ENCODE measurements at regions not wholly inside any gene's neighbourhood (a gene's known extent, or its start where the extent isn't known, plus 50 kb on each side); places are given as distances from the start of the nearest gene placed in this dataset.
A peak's percentile ranks its signal among the peaks of the same experiment; 100 is the strongest.
"Not testable (repeated sequence)": the region's sequence is repeated elsewhere in the genome, so short reads cannot be mapped to it uniquely, and the experiment has no call there.

DNA sequence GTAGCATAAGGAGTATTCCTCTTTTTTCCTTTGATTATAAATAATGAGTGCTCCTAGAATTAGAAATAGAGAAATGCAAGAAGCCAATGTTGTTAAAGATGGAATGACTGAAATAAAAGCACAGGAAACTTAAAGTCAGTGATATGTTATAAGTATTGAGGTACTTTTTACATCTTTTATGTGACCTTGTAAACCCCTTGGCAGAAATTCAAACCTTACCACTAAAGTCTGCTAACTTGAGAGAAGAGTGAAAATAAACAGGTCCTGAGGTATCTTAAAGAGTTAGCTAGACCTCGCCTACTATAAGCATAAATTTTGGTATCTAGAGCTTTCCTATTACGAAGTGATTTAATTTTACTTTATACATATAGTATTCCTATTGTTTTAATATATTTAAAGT, 188.2 kb downstream of the DKK1 start:
- H3K36me3 Mint-ChIP-seq, result peaks cover 0 to 12% of the 10 kb centered on the region in 2 donors
- H3K4me1 Mint-ChIP-seq, result no peaks in the 10 kb centered on the region
- H3K4me3 Mint-ChIP-seq, result no peak overlapping the region
- H3K27me3 Mint-ChIP-seq, result peaks cover 0 to 10% (median 7%) of the 10 kb centered on the region in 3 donors
- DNase-seq (no peak), ATAC-seq (ENCODE audit: low read depth in 2 of 2) (no peak)
- no peak overlapping the region for H3K27ac Mint-ChIP-seq
- peaks cover 9 to 42% (median 15%) of the 10 kb centered on the region in 7 donors for H3K9me3 Mint-ChIP-seq

DNA sequence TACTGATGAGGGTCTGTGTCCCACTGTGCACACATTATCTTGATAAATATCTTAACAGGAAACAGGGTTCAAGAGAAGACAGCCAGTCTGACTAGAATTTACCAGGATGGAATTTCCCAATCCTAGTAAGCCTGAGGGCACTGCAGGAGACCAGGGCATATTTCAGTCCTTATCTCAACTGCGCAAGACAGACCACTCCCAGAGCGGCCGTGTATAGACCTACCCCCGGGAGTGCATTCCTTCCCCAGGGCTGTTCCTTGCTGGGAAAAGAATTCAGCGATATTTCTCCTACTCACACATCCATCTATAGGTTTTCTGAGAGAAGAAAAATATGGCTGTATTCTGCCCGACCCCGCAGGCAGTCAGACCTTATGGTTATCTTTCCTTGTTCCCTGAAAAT, 191.3 kb downstream of the DKK1 start:
- not testable (repeated sequence) for H3K4me1 Mint-ChIP-seq; H3K27ac Mint-ChIP-seq; H3K27me3 Mint-ChIP-seq; DNase-seq; H3K4me3 Mint-ChIP-seq; ATAC-seq (ENCODE audit: low read depth in 2 of 2)
- peaks cover 6 to 54% (median 17%) of the 10 kb centered on the region in 7 donors for H3K9me3 Mint-ChIP-seq
- peaks cover 0 to 19% of the 10 kb centered on the region in 2 donors for H3K36me3 Mint-ChIP-seq

DNA sequence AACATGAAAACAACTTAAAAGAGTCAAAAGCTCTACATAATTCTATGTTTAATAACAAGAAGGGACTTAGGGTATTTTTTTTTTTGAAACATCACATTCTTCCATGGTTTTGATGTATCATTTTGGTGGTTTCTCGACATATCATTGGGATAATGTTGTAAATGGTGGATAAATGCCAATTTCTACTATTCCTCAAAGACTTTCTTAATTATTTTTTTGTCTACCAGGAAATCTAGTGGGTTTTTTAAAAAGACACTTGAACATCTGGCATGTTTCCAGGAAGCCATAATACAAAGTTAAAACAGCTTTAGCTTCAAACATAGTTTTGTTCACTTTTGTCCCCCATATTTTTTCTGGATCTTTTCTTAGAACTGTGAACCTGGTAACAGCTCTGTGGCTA, 200.4 kb downstream of the DKK1 start:
- Mint-ChIP-seq H3K4me1 (no peaks in the 10 kb centered on the region), H3K27me3 (no peaks in the 10 kb centered on the region), H3K36me3 (peaks cover 0 to 3% of the 10 kb centered on the region in 2 donors), H3K4me3 (no peak overlapping the region), H3K9me3 (peaks cover 6 to 33% (median 12%) of the 10 kb centered on the region in 7 donors), H3K27ac (no peak overlapping the region)
- DNase-seq (no peak), ATAC-seq (ENCODE audit: low read depth in 2 of 2) (no peak)

DNA sequence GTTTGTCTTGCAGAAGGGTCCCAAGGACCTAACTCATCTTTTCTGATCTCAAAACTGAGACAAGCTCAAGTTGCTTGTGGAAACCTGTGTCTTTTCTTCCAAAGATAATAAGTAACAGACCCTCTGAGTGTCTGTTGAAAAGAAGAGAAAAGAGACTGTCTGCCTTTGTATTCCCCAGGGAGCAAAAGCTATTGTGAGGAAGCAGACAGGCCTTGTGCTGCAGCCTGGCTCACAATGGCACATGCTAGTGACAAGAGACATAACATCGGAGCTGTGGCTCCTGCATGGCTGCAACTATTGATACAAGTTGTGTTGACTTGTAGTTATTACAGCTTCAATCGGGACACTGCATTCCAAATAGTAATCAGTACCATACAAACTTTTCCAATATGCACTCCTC, 202.9 kb downstream of the DKK1 start:
- Mint-ChIP-seq H3K27me3 (no peaks in the 10 kb centered on the region), H3K36me3 (no peaks in the 10 kb centered on the region), H3K4me1 (no peaks in the 10 kb centered on the region), H3K9me3 (peaks cover 0 to 15% (median 3%) of the 10 kb centered on the region in 7 donors), H3K27ac (no peak overlapping the region), H3K4me3 (no peak overlapping the region)
- DNase-seq (no peak), ATAC-seq (ENCODE audit: low read depth in 2 of 2) (no peak)

DNA sequence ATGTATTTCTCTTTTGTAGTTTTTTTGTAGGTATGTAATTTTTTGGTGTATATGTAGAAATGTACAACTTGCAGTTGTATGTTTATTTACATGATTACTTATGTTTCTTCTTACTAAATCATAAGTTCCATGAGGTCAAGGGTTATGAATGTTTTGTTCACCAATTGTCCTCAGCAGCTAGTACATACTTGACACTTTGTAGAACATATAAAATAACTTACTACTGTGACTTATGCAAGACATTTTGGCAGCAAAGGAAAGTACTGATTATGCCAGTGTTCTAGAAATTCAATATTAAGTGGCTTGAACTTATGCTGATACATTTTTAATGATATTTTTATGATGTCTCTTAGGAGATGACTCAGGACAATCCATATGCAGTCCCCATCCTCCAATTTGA, 209.6 kb downstream of the DKK1 start:
- Mint-ChIP-seq H3K4me1 (no peaks in the 10 kb centered on the region), H3K9me3 (peaks cover 0 to 4% (median 0%) of the 10 kb centered on the region in 7 donors), H3K36me3 (no peaks in the 10 kb centered on the region), H3K27me3 (peaks cover 0 to 4% (median 0%) of the 10 kb centered on the region in 3 donors), H3K4me3 (no peak overlapping the region), H3K27ac (no peak overlapping the region)
- DNase-seq (no peak), ATAC-seq (ENCODE audit: low read depth in 2 of 2) (no peak)

DNA sequence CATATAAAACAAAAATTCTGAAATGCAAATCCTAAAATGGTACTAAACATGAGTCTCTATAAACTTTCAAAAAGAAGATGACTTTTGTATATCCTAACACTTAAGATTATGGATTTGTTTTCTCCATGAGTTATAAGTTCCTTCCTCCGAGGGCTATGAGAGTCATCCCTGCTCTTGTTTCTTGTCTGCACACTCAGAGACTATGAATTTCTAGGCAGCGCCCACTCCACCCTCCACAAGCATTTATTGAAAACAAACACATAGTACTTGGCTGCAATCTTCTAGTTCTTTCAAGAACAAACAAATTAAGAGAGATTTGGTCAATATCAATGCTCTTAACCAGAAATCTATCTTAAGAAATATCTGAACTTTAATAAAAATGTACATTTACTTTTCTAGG, 211.7 kb downstream of the DKK1 start:
- Mint-ChIP-seq H3K36me3 (no peaks in the 10 kb centered on the region), H3K4me3 (no peak overlapping the region), H3K9me3 (peaks cover 0 to 4% (median 0%) of the 10 kb centered on the region in 7 donors), H3K27ac (no peak overlapping the region), H3K27me3 (peaks cover 0 to 4% (median 0%) of the 10 kb centered on the region in 3 donors), H3K4me1 (no peaks in the 10 kb centered on the region)
- no peak for DNase-seq
- no peak for ATAC-seq (ENCODE audit: low read depth in 2 of 2)

DNA sequence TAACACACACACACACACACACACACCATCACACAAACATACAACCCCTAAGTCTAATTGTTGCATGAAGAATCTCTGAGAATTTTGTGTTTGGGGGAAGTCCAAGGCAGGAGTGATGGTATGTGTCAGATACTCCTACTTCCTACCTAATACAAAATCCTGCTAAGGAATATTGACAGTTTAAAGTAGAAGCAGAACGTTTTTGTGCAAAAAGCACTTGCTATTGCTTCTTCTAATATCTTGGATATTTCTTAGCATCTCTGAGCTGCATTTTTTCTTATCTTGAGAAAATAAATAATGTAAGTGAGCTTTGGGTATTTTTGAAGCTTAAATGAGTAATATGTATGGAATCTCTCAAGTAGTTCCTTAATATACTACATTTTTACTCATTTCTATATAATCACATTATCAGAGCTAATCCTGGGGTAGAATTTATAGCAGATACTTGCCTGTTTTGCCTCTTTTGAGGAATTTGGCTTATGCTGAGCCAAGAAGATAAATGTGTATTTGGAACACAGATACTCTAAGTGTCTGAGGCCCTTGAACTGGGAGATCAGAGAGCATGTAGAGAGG, 212.3 kb downstream of the DKK1 start:
- peaks cover 0 to 2% (median 0%) of the 10 kb centered on the region in 7 donors for H3K9me3 Mint-ChIP-seq
- DNase-seq, result no peak
- H3K27me3 Mint-ChIP-seq, result peaks cover 0 to 4% (median 0%) of the 10 kb centered on the region in 3 donors
- H3K4me1 Mint-ChIP-seq, result no peaks in the 10 kb centered on the region
- peak overlapping the region in 1 of 6 donors; percentile 63 for H3K27ac Mint-ChIP-seq
- H3K36me3 Mint-ChIP-seq, result no peaks in the 10 kb centered on the region
- no peak for ATAC-seq (ENCODE audit: low read depth in 2 of 2)
- H3K4me3 Mint-ChIP-seq, result no peak overlapping the region

DNA sequence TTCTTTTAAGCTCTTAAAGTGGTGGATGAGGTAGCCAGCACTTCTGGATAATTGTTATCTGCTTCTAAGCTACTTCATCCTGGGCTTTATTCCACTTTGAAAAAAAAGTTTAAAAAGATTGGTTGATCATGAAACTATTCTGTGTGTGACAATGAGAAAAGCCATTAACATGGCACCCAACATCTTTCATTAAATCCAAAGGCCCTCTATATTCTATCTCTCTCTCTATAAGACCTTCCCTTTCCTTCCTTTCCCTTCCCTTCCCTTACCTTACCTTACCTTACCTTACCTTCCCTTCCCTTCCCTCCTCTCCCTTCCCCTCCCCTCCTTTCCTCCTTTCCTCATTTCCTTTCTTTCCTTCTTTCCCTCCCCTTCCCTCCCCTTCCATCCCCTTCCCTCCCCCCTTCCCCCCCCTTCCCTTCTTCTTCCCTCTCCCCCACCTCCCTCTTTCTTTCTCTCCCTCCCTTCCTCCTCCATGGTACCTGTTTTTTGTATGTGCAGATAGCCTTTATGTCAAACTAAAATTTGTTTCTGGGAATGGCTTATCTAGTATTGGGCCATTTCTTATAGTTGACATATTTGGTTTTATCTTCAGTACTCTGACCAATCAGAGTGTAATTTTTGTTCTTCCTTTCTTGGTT, 218.7 kb downstream of the DKK1 start:
- H3K27ac Mint-ChIP-seq, result no peak overlapping the region
- peaks cover 0 to 3% (median 0%) of the 10 kb centered on the region in 7 donors for H3K9me3 Mint-ChIP-seq
- H3K4me3 Mint-ChIP-seq, result no peak overlapping the region
- ATAC-seq (ENCODE audit: low read depth in 2 of 2) (no peak), DNase-seq (no peak)
- H3K4me1 Mint-ChIP-seq, result no peaks in the 10 kb centered on the region
- no peaks in the 10 kb centered on the region for H3K36me3 Mint-ChIP-seq
- H3K27me3 Mint-ChIP-seq, result no peaks in the 10 kb centered on the region

DNA sequence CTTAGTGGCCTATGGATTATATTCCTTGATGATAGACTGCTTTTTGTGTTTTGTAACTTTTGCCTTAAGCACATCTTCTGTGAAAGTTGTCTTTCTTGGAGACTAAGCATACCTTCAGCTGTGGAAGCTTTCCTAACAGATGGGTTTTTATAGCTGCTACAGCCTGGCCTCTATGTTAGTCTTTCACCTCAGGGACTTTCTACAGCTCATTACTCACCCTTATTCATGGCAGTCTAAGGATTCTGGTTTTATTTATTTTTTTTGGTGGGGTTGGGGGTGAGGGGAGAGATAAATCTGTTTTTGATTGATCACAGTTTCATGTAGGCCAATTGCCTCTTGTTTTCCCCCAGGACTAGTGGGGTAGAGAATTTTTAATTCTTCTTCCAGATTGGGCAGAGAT, 219.9 kb downstream of the DKK1 start:
- no peak overlapping the region for H3K4me3 Mint-ChIP-seq
- no peak for DNase-seq
- no peaks in the 10 kb centered on the region for H3K27me3 Mint-ChIP-seq
- no peaks in the 10 kb centered on the region for H3K4me1 Mint-ChIP-seq
- H3K36me3 Mint-ChIP-seq, result no peaks in the 10 kb centered on the region
- ATAC-seq (ENCODE audit: low read depth in 2 of 2), result no peak
- H3K9me3 Mint-ChIP-seq, result peaks cover 0 to 5% (median 0%) of the 10 kb centered on the region in 7 donors
- no peak overlapping the region for H3K27ac Mint-ChIP-seq

DNA sequence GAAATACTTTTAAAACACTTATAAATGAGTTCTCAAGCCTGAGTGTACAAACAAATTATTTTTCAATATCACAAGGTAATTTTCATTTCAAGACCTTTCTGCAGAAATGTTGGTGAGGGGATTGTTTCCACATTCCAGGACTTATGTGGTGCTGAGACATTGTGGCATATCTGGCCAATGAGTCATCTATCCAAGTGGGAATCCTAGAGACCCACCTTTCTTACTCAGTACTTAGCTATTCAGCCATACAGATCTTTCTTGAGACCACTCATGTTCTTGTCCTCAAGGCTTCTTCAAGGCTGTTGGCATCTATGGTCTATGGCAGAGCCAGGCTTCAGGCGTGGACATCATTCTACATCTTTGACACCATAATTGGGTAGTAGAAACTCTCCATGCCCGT, 225.4 kb downstream of the DKK1 start:
- ATAC-seq (ENCODE audit: low read depth in 2 of 2) (no peak), DNase-seq (no peak)
- no peaks in the 10 kb centered on the region for H3K4me1 Mint-ChIP-seq
- no peak overlapping the region for H3K4me3 Mint-ChIP-seq
- no peak overlapping the region for H3K27ac Mint-ChIP-seq
- peaks cover 0 to 3% (median 0%) of the 10 kb centered on the region in 7 donors for H3K9me3 Mint-ChIP-seq
- no peaks in the 10 kb centered on the region for H3K36me3 Mint-ChIP-seq
- H3K27me3 Mint-ChIP-seq, result no peaks in the 10 kb centered on the region

DNA sequence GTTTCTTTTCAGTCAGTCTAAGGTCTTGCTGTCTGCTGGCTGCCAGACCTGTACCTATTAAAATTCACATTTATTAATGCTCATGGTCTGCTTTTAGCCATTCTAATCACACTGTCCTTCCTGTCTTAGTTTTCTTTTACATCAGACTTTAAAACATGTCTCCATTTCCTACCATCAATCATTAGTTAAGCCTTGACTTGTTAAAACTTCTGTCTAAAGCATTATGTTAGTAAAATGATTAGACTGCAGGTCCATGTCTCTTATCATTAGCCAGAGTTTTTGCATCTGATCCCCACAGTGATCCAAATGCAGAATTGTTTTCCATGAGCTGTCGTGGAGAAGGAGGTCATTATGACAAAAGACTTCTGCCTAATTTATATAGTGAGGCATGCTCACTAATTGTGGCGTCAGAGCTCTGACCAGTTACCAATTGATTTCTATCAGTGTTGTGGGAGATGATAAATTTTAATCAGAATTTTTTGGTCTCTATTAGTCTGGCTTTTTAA, 226.5 kb downstream of the DKK1 start:
- H3K9me3 Mint-ChIP-seq, result peaks cover 0 to 3% (median 0%) of the 10 kb centered on the region in 7 donors
- no peak overlapping the region for H3K4me3 Mint-ChIP-seq
- H3K4me1 Mint-ChIP-seq, result no peaks in the 10 kb centered on the region
- H3K36me3 Mint-ChIP-seq, result no peaks in the 10 kb centered on the region
- DNase-seq, result no peak
- no peak overlapping the region for H3K27ac Mint-ChIP-seq
- no peaks in the 10 kb centered on the region for H3K27me3 Mint-ChIP-seq
- no peak for ATAC-seq (ENCODE audit: low read depth in 2 of 2)

DNA sequence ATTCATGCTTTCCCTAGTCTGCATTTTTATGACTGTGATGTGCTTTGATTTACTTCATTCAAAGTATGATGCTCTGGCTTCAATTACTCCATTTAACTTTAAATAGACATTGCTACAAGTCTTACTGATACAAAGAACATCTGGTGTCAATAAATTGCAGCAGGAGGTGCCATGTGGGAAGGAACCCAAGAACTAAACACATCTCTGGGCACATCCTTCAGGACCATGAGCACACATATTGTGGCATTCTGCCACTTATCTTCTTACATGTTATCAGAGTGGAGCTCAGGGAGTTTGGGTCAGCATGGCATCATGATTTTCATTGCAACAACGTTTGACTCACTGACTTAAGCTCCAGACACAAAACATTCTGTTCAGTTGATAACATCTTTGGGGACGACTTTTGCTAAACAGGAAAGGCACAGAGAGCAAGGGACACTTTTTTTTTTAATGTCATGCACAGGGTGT, 227.0 kb downstream of the DKK1 start:
- H3K9me3 Mint-ChIP-seq, result peaks cover 0 to 5% (median 0%) of the 10 kb centered on the region in 7 donors
- H3K4me3 Mint-ChIP-seq, result no peak overlapping the region
- DNase-seq (no peak), ATAC-seq (ENCODE audit: low read depth in 2 of 2) (no peak)
- H3K27me3 Mint-ChIP-seq, result no peaks in the 10 kb centered on the region
- no peak overlapping the region for H3K27ac Mint-ChIP-seq
- H3K4me1 Mint-ChIP-seq, result no peaks in the 10 kb centered on the region
- H3K36me3 Mint-ChIP-seq, result no peaks in the 10 kb centered on the region

DNA sequence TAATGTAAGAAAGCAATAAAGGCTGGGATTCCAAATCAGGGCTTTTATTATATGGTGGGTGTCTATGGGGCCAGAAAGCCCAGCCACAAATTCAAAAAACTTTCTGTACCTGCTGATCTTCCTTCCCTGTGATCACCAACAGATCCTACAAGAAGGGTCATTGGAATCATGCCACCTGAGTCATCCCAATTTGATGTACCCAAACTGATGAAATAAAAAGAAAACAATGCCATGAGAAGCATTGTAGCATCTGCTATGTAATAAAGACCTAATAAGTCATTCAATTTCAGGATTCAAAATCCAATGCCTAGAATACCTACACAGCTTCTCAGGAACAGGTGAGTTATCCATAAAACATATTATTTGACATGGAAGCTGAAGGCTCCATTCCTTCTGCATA, 228.8 kb downstream of the DKK1 start:
- no peaks in the 10 kb centered on the region for H3K27me3 Mint-ChIP-seq
- no peak for ATAC-seq (ENCODE audit: low read depth in 2 of 2)
- no peak overlapping the region for H3K4me3 Mint-ChIP-seq
- peaks cover 0 to 5% (median 0%) of the 10 kb centered on the region in 7 donors for H3K9me3 Mint-ChIP-seq
- no peak overlapping the region for H3K27ac Mint-ChIP-seq
- no peaks in the 10 kb centered on the region for H3K36me3 Mint-ChIP-seq
- no peak for DNase-seq
- H3K4me1 Mint-ChIP-seq, result no peaks in the 10 kb centered on the region

DNA sequence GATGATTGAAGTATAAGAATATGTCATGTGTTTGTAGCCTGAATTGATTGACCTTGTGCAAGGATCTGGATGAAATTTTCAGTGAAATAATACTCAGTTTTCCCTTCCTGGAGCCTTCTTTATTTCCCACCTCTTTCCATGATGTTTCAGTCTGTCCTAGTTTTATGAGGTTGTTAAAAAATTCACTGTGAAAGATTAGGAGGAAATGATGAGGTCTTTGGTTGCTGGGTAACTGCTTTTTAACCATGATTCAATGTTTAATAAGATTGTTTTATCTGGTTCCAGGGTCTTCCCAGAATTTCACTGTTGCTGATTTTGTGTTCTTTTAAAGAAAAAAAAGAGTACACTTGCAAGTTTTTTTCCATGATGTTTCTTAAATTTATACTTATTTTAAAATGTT, 221.5 kb downstream of the MBL2 start:
- DNase-seq (no peak), ATAC-seq (ENCODE audit: low read depth in 2 of 2) (no peak)
- Mint-ChIP-seq H3K4me3 (no peak overlapping the region), H3K9me3 (peaks cover 0 to 3% (median 0%) of the 10 kb centered on the region in 7 donors), H3K36me3 (no peaks in the 10 kb centered on the region), H3K27me3 (no peaks in the 10 kb centered on the region), H3K27ac (no peak overlapping the region), H3K4me1 (no peaks in the 10 kb centered on the region)
